ENCODE measurements at regions not wholly inside any gene's neighbourhood (a gene's known extent, or its start where the extent isn't known, plus 50 kb on each side); places are given as distances from the start of the nearest gene placed in this dataset.
A peak's percentile ranks its signal among the peaks of the same experiment; 100 is the strongest.
"Not testable (repeated sequence)": the region's sequence is repeated elsewhere in the genome, so short reads cannot be mapped to it uniquely, and the experiment has no call there.

DNA sequence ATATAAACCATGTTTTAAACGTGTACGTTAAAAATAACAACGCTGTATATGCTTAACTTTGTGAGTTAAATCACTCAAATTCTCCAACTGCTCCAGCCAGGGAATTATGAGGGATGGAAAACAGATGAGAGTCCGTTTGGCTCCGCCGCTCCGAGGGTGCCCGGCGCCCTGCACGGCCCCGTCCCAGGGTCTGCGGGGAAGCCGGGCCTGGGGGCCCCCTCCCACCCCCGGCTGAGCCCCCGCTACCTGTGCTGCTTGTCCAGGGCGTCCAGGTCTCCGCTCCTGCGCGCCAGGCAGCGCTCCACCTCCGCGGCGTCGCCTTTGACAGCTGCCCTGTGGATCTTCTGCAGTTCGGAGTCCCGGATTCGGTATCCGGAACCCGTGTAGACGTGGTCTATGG, 415.5 kb downstream of the FOXD4L4 start:
- H2AFZ ChIP-seq (ENCODE audit: low read depth, low read length); H3K4me1 ChIP-seq (ENCODE audit: insufficient read depth, low read length); H3K9me3 ChIP-seq (ENCODE audit: low read length); H3K27me3 ChIP-seq (ENCODE audit: insufficient read depth, low read length); H3K36me3 ChIP-seq (ENCODE audit: insufficient read depth, low read length): not testable (repeated sequence)
- H3K4me3 ChIP-seq (ENCODE audit: low read length) = peak overlapping the region; percentile 33

DNA sequence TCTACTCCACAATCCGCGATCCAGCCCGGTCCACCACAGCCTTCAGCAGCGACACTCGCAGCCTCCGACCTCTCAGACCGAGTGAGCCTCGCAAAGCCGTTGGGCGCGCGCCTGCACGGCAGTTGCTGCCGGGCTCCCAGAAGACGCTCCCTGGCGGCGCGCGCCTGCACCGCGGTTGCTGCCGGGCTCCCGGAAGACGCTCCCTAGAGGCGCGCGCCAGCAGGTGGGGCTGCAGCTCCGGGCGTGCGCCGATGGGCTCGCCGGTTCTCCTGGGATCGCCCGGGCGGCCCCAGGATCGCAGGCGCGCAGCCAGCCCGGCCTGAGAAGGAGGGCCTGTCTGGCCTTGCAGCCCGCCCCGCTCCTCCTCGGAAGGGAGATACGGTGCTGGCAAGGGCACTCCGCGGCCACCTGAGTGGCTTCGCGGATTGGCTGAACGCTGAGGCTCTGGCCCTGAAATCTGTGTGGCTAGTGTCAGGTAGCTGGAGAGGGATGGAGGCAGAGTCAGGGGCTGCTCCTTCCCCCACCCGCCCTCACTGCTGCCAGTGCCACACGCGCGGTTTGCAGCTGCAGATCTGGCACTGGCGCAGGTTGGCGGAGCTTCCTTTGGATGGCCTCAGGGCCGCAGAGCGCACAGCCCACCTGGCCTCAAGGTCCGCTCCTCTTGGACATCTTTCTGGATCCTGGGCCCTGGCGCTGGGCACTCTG, 416.2 kb downstream of the FOXD4L4 start:
- not testable (repeated sequence) for H3K4me1 ChIP-seq (ENCODE audit: insufficient read depth, low read length); H3K9me3 ChIP-seq (ENCODE audit: low read length); H3K36me3 ChIP-seq (ENCODE audit: insufficient read depth, low read length); H3K27me3 ChIP-seq (ENCODE audit: insufficient read depth, low read length); H2AFZ ChIP-seq (ENCODE audit: low read depth, low read length)
- H3K4me3 ChIP-seq (ENCODE audit: low read length) = peak overlapping the region; percentile 27

DNA sequence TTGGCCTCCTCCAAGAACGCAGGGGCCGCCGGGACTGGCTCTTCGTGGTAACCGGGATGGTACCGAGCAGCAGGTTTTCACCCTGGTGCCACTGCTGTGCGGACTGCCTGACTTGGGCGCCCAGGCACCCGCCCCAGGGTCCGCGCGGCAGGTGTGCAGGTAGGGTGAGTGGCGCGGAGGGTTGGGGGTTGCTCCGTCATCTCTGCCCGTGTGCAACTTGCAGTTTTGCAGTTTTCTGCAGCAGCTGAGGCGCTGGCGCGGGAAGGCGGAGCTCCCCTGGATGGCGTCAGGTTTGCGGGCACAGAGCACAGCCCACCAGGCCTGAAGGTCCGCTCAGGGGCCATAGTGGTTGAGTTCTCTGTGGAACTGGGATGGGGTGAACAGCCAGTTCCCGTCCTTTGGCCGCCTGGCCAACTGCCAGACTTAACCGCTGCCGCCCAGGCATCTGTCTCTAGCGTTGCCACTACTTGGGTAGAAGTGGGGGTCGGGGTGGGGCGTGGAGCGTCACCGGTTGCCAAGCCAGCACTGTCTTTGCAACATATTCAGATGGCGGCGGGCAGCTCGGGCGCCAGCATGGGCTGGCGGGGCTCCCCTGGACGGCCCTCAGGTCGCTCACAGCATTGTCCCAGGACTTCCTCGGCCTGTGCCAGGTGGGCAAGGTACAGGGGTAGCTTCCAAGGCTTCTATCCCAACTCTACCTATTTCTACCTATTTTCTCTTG, 417.2 kb downstream of the FOXD4L4 start:
- not testable (repeated sequence) for H3K4me3 ChIP-seq (ENCODE audit: low read length); H3K4me1 ChIP-seq (ENCODE audit: insufficient read depth, low read length)

DNA sequence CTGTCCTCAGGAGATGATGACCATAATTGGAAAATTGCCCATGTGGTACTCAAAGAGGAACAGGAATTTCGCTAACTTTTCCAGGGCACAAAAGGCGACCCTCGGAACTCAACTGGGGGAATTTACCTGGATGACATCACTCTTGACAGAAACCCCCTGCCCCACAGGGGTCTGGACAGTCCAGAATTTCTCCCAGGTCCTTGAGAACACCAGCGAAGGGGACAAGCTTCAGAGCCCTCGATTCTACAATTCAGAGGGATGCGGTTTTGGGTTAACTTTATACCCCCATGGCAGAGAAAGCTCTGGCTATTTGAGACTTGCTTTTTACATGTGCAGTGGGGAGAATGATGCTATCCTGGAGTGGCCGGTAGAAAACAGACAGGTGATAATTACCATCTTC, 445.4 kb downstream of the FOXD4L4 start:
- not testable (repeated sequence) for H3K4me1 ChIP-seq (ENCODE audit: insufficient read depth, low read length); H2AFZ ChIP-seq (ENCODE audit: low read depth, low read length); H3K27me3 ChIP-seq (ENCODE audit: insufficient read depth, low read length); H3K4me3 ChIP-seq (ENCODE audit: low read length); H3K36me3 ChIP-seq (ENCODE audit: insufficient read depth, low read length); H3K9me3 ChIP-seq (ENCODE audit: low read length)

More for the DNA sequence above, 417.2 kb downstream of the FOXD4L4 start:
- H3K9me3 ChIP-seq (ENCODE audit: low read length); H3K36me3 ChIP-seq (ENCODE audit: insufficient read depth, low read length); H2AFZ ChIP-seq (ENCODE audit: low read depth, low read length); H3K27me3 ChIP-seq (ENCODE audit: insufficient read depth, low read length): not testable (repeated sequence)

DNA sequence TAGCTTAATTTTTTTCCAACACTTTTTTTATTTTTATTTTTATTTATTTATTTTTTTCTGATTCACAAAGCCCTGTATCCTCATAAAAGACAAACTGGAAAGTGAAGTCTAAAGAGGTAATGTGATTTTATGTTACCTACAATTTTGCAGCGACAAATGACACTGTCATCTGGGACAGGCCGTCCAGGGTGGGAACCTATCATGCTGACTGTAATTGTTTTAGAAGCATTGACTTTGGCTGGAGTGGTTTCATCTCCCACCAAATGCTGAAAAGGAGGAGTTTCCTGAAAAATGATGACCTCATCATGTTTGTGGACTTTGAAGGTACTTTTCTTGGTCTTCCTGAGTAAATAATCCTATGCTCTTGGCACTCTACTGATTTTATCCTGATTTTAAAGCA, 446.7 kb downstream of the FOXD4L4 start:
- H3K9me3 ChIP-seq (ENCODE audit: low read length); H2AFZ ChIP-seq (ENCODE audit: low read depth, low read length); H3K36me3 ChIP-seq (ENCODE audit: insufficient read depth, low read length); H3K27me3 ChIP-seq (ENCODE audit: insufficient read depth, low read length); H3K4me3 ChIP-seq (ENCODE audit: low read length); H3K4me1 ChIP-seq (ENCODE audit: insufficient read depth, low read length): not testable (repeated sequence)

DNA sequence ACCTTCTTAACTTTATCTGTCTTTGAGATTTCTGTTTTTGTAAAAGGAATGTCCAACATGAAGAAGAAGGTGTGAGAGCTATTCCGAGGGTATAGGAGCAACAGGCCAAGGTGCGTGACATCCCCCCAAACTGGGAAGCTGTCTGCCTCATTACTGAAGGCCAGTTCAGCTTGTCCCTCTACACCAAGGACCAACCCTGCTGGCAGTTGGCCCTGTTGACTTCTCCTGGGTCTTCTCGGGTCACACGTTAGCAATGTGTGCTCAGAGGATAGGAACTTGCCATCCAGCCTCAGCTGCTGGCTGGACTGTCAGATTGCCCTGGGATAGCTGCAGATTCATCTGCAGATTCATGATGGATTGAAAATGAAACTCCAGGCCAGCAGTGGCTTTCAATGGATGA, 460.3 kb downstream of the FOXD4L4 start:
- H3K4me3 ChIP-seq (ENCODE audit: low read length); H3K36me3 ChIP-seq (ENCODE audit: insufficient read depth, low read length); H2AFZ ChIP-seq (ENCODE audit: low read depth, low read length); H3K9me3 ChIP-seq (ENCODE audit: low read length); H3K4me1 ChIP-seq (ENCODE audit: insufficient read depth, low read length); H3K27me3 ChIP-seq (ENCODE audit: insufficient read depth, low read length): not testable (repeated sequence)

DNA sequence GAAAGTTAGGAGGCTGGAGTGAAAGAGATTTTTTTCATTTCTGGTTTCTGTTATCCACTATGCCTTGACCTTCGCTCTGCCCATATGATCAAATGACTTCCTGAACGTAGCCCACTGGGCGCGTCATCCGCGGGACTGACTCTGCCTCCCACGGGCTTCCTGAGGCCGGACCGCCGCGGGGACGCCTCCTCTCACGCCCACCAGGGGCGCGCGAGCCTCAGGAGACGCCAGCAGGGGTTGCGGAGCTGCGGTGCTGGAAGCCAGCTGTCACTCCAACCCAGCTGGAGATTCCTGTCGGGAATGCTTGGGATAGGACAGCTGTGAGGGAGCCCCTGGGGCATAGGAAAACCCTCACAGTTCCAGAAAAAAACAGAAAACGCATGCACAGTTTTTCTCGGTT, 461.5 kb downstream of the FOXD4L4 start:
- H2AFZ ChIP-seq (ENCODE audit: low read depth, low read length); H3K4me3 ChIP-seq (ENCODE audit: low read length); H3K9me3 ChIP-seq (ENCODE audit: low read length); H3K4me1 ChIP-seq (ENCODE audit: insufficient read depth, low read length); H3K27me3 ChIP-seq (ENCODE audit: insufficient read depth, low read length); H3K36me3 ChIP-seq (ENCODE audit: insufficient read depth, low read length): not testable (repeated sequence)

DNA sequence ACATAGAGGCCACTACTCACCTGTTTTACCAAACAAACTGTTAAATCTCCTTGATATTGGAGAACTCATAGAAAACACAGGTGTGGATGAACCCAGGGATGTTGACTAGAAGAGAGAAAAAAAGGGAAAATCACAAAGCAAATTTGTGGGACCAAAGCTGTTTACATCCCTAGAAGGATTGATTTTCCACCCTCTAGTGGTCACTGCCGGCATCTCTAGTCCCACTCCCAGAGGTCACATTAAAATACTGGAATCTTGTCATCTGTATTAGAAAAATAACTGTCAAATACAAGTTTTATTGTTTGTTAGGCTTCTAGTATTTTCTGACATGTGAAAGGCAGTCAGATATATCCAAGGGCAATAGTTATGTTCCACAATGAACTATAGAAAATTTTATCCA, 469.7 kb downstream of the FOXD4L4 start:
- not testable (repeated sequence) for H3K9me3 ChIP-seq (ENCODE audit: low read length); H2AFZ ChIP-seq (ENCODE audit: low read depth, low read length)

DNA sequence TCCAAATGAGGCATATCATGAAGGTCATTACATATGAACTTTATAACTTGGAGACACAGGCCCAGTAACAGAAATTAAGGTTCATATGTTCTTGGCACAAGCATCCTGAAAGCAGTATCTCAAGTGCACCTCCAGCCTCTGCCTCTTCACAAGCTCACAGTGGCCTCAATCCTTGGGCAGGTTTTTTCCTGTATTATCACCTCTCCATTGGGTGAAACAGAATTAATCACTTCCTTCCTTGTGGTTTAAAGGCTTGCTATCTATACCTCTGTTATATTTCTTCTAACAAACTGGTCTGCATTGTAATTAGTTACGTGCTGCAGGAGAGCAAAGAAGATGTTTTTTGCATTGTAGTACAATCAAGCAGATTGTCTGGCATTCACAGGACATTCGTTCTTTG, 471.0 kb downstream of the FOXD4L4 start:
- not testable (repeated sequence) for H3K4me3 ChIP-seq (ENCODE audit: low read length); H2AFZ ChIP-seq (ENCODE audit: low read depth, low read length); H3K36me3 ChIP-seq (ENCODE audit: insufficient read depth, low read length); H3K27me3 ChIP-seq (ENCODE audit: insufficient read depth, low read length); H3K4me1 ChIP-seq (ENCODE audit: insufficient read depth, low read length); H3K9me3 ChIP-seq (ENCODE audit: low read length)

More for the DNA sequence above, 469.7 kb downstream of the FOXD4L4 start:
- H3K4me1 ChIP-seq (ENCODE audit: insufficient read depth, low read length); H3K4me3 ChIP-seq (ENCODE audit: low read length); H3K36me3 ChIP-seq (ENCODE audit: insufficient read depth, low read length); H3K27me3 ChIP-seq (ENCODE audit: insufficient read depth, low read length): not testable (repeated sequence)

DNA sequence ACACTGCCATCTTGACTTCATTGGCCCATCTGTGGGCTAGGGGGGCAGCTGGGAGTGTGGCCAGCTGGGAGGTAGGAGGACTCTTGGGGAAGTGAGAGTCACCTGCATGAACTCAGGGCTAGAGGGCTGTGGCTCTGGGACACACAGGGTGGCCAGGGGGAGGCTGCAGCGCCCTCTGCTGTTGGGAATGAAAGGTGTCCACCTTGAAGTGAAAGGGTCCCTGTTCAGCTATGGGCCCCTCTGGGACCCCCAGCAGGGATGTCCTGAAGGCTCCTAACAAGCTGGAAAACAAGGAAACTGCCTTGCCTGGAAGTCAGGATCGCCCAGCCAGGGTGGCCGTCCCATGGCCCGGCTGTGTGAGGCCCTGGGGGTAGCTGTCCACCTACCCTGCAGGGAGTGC, 507.8 kb downstream of the FOXD4L4 start:
- not testable (repeated sequence) for H3K36me3 ChIP-seq (ENCODE audit: insufficient read depth, low read length); H3K27me3 ChIP-seq (ENCODE audit: insufficient read depth, low read length); H3K4me3 ChIP-seq (ENCODE audit: low read length); H2AFZ ChIP-seq (ENCODE audit: low read depth, low read length); H3K9me3 ChIP-seq (ENCODE audit: low read length); H3K4me1 ChIP-seq (ENCODE audit: insufficient read depth, low read length)

DNA sequence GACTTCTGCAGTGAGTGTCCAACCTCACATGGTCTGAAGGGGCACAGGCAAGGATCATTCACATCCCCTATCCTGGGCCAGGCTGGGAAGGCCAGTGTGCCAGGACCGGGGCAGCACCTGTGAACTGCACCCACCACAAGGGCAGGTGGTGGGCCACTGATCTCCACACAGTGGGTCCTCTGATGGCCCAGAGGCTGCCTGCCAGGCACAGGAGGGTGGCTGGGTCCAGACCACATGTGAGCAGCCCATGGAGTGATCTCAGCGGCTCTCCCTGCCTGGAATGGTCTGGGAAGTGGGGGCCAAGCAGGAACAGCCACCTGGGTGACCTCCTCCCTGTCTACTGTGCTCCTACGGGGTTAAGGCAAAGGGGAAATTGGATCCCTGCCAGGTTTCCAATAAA, 508.5 kb downstream of the FOXD4L4 start:
- not testable (repeated sequence) for H3K27me3 ChIP-seq (ENCODE audit: insufficient read depth, low read length); H3K4me1 ChIP-seq (ENCODE audit: insufficient read depth, low read length); H2AFZ ChIP-seq (ENCODE audit: low read depth, low read length); H3K4me3 ChIP-seq (ENCODE audit: low read length); H3K36me3 ChIP-seq (ENCODE audit: insufficient read depth, low read length); H3K9me3 ChIP-seq (ENCODE audit: low read length)

DNA sequence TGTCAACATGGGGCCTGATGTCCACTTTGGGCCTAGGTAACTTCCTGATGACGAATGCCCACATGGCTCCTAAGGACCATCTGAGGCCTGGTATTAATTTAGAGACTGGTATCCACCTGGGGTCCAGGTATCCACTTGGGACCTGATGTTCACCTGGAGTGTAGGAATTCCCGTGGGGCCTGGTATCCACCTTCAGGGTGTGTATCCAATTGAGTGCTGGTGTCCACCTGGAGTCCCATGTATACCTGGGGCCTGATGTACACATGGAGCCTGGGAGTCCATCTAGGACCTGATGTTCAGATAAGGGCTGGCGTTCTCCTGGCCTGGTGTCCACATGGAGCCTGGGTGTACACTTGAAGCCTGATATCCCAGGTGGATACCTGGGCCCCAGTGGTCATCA, 520.6 kb downstream of the FOXD4L4 start:
- H3K4me1 ChIP-seq (ENCODE audit: insufficient read depth, low read length); H3K36me3 ChIP-seq (ENCODE audit: insufficient read depth, low read length); H2AFZ ChIP-seq (ENCODE audit: low read depth, low read length); H3K27me3 ChIP-seq (ENCODE audit: insufficient read depth, low read length); H3K4me3 ChIP-seq (ENCODE audit: low read length); H3K9me3 ChIP-seq (ENCODE audit: low read length): not testable (repeated sequence)

DNA sequence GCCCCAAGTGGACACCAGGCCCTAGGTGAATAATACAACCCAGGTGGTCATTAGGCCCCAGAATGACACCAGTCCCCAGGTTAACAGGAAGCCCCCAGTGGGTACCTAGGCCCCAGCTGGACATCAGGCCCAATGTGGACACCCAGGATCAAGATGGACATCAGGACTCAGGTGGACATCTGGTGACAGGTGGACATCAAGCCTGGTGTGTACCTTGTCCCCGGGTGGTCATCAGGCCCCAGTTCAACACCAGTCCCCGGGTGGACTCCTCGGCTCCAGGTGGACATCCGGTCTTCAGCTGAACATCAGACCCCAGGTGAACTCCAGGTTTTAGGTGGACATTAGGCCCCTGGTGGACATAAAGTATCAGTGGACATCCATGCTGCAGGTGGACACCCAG, 524.6 kb downstream of the FOXD4L4 start:
- not testable (repeated sequence) for H3K36me3 ChIP-seq (ENCODE audit: insufficient read depth, low read length); H3K4me3 ChIP-seq (ENCODE audit: low read length); H3K9me3 ChIP-seq (ENCODE audit: low read length); H3K4me1 ChIP-seq (ENCODE audit: insufficient read depth, low read length); H3K27me3 ChIP-seq (ENCODE audit: insufficient read depth, low read length); H2AFZ ChIP-seq (ENCODE audit: low read depth, low read length)

DNA sequence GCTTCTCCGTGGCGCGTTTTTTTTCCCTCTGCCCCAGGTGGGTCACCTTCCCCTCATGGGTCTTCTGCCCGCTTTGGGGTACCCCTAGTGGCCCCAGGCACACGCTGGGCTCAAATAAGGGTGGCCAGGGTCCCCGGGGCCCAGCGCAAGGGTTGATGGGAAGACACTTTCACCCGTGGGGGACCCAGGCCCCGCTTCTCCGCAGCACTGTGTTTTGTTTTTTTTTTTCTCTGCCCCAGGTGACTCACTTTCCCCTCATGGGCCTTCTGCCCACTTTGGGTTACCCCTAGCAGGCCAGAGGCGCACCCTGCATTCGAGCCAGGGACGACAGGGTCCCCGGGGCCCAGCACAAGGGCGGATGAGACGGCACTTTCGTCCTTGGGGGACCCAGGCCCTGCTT, 526.7 kb downstream of the FOXD4L4 start:
- H3K36me3 ChIP-seq (ENCODE audit: insufficient read depth, low read length); H2AFZ ChIP-seq (ENCODE audit: low read depth, low read length); H3K9me3 ChIP-seq (ENCODE audit: low read length); H3K27me3 ChIP-seq (ENCODE audit: insufficient read depth, low read length); H3K4me1 ChIP-seq (ENCODE audit: insufficient read depth, low read length); H3K4me3 ChIP-seq (ENCODE audit: low read length): not testable (repeated sequence)

Measured in neuron (in vitro differentiated cells).